ENCODE measurements at regions not wholly inside any gene's neighbourhood (a gene's known extent, or its start where the extent isn't known, plus 50 kb on each side); places are given as distances from the start of the nearest gene placed in this dataset.

DNA sequence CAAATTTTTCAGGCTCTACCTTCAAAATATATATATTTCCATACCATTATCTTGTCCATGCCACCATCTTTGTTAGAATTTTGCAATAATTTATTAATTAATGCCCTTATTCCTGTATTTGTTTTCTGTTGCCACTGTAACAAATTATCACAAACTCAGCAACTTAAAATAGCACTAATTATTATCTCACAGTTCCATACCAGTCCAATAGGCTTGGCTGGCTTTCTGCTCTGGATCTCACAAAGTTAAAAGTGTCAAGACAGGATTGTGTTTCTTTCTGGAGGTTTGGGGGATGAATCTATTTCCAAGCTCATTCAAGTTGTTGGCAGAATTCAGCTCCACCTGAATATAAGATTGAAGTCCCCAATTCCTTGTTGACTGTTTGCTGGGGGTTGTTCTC, 58.6 kb upstream of the SLC38A4 start:
- DNase-seq = no peak

- DNase-seq = peak; percentile 98
These were observed 60.8 kb upstream of the SLC38A4 start for GRCh38 chr12:46886541-46887041.

DNA sequence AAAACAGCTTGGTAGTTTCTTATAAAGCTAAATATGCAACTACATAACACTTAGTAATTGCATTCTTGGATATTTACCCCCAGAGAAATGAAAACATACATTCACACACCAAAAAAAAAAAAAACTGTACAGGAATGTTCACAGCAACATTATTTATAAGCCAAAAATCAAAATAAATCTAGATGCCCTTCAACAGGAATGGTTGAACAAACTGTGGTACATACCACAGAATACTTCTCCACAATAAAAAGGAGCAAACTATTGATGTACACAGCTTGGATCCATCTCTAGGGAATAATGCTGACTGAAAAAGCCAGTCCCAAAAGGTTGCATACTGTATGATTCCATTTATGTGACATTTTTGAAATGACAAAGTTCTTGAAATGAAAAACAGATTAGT, 62.1 kb upstream of the SLC38A4 start:
- peak; percentile 38 for DNase-seq

DNA sequence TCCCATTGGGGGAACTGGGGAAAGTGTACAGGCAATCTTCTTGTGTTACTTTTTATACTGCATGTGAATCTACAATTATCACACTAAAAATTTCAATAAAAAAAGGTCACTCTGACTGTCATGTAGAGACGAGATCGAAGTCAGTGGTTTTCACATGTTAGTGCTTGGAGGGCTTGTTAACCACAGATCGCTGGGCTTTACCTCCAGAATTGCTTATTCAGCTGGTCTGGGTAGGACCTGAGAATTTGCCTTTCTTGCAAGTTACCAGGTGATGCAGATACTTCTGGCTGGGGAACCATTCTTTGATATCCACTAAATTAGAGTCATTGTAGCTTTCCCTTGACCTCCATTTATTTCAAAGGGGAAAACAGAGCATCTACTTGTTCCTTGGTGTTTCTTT, 62.8 kb upstream of the SLC38A4 start:
- DNase-seq = no peak

GRCh38 chr12:46891306-46891705, 65.5 kb upstream of the SLC38A4 start:
- DNase-seq = peak; percentile 78

GRCh38 chr12:46892034-46892705, 66.4 kb upstream of the SLC38A4 start:
- no peak for DNase-seq

DNA sequence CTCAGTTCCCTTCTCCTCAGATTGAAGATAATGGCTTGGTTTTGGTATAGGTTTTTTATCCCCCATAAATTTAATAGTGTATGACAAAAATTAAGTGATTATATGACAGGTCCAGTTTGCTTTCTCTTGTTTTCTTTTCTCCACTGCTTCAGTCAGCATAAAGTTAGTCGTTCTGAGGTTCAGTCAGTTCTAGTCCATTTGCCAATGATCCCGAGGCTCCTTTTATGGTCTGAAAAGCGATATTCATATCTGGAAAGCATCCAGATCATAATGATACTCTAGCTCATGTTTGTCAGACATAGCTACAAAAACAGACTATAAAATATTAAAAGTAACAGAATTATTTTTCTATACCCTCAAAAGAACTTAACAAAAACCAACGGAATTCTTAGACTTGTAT, 67.1 kb upstream of the SLC38A4 start:
- DNase-seq = peak; percentile 19

DNA sequence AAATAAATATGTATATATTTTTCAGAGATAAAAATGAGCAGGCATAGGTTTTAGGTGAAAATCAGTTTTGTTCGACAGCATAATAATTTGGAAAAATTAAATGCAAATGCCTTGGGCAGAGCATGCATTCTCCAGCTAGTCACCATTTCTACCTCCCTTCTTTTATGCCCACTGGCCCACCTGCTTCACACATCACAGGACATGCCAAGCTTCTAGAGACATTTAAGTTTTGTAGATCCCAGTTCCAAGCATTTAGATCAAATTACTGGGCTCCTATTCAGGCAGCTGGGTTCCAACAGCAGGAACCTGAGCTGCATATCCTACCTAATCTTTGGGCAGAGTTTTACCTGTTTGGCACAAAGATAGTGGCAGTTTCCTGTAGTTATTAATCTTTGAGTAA, 67.6 kb upstream of the SLC38A4 start:
- DNase-seq = no peak

DNA sequence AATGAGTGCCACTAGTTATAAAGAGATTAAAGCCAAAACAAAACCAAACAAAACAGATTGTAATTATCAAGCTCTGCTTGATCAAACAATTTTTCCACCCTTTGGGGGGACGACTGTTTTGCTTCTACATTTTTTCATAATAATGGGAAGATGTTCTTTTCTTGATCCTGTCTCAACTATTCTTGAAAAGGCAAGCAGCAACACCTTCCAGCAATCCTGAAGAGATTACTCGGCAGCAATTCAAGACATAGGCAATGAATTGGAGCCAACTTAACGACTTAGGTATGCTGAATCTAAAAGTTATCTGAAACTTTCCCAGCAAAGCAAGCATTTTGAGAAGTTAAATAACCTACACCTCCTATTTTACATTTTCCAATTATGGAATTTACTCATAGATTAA, 69.9 kb upstream of the SLC38A4 start:
- no peak for DNase-seq

DNA sequence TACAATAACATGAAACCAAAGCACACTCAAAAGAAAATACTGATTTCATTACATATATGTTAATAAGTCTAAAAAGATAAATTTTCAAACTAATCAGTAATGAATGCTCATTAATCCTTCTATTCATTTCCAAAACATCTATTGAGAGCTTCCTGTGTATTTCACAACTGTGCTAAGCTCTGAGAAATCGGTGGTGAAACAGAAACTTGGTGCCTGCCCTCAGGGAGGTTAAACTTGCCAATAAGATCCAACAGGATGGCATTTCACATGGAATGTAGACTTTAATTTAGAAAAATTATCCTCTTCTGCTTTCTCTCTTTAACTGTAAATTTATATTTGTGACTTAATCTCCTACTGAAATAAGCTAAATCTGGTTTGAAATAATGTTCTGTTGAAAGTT, 70.9 kb upstream of the SLC38A4 start:
- no peak for DNase-seq

DNA sequence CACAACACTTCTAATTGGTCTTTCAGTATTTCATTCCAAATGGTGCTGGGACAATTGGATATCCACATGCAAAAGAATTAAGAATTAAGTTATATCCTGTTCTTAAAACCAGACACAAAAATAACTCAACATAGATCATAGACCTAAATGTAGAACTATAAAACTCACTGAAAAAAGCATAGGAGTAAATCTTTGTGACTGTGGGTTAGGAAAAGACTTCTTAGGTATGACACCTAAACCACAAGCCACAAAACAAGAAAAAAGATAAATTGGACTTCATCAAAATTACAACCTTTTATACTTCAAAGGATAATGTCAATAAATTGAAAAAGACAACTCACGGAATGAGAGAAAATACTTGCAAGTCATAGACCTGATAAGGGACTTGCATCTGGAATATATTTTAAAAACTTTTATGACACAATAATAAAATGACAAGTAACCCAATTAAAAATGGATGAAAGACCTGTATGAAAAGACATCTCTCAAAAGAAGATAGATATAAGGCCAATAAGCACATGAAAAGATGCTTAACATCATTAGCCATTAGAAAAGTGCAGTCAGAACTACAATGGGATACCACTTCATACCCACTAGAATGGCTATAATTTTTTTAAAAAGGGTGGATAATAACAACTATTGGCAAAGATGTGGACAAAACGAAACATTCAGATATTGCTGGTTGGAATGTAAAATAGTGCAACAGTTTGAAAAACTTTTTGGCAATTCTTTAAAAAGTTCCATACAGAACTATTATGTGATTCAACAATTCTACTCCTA, 72.5 kb upstream of the SLC38A4 start:
- no peak for DNase-seq

DNA sequence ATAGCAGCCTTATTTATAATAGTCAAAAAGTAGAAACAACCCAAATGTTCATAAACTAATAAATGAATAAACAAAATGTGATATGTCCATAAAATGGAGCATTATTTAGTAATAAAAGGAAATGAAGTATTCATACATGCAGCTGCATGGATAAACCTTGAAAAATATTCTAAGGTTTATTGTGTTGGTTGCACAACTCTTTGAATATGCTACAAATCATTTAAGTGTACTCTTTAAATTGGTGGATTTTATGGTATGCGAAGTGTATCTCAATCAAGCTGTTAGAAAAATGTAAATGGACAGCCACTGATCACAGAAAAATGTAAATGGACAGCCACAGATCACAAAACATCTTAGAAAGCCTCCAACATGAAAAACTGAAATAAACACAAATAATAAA, 73.2 kb upstream of the SLC38A4 start:
- DNase-seq = no peak

- no peak for DNase-seq
These were observed 75.1 kb upstream of the SLC38A4 start for GRCh38 chr12:46900734-46901463.

GRCh38 chr12:46901464-46902205, 75.8 kb upstream of the SLC38A4 start:
- no peak for DNase-seq

DNA sequence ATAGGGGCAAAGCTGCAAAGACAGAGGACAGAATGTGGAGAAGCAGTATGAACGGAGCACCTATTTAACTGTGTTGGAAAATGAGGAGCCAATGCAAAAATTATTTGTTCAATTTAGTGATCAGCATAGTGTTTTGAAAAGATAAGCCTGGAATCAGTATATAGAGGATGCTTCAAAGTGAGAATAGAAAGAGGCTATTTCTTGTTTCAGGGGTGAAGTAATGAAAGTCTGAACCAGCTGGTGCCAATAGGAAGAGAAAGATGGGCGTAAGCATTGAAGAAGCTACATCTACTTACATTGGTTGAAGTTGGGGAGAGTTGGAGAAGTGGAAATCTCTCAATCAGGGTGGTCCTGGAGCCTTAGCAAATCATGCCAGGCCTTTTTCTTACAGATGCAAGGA, 77.3 kb upstream of the SLC38A4 start:
- no peak for DNase-seq

- peak; percentile 79 for DNase-seq
These were observed 78.8 kb upstream of the SLC38A4 start for GRCh38 chr12:46904406-46905238.

GRCh38 chr12:46905239-46905627, 79.4 kb upstream of the SLC38A4 start:
- DNase-seq = peak; percentile 86

DNA sequence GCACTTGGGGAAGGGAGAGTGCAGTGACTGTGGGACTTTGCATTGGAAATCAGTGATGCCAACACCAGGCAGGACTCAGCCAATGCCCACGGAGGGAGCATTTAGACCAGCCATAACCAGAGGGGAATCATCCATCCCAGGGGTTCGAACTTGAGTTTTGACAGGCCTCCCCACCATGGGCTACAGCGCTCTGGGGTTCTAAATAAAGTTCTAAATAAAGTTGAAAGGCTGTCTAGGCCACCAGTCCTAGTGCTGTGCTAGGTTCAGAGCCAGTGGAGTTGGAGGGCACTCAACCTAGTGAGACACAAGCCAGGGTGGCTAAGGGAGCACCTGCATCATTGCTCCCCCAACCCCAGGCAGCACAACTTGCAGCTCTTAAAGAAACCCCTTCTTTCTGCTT, 82.0 kb upstream of the SLC38A4 start:
- no peak for DNase-seq

DNA sequence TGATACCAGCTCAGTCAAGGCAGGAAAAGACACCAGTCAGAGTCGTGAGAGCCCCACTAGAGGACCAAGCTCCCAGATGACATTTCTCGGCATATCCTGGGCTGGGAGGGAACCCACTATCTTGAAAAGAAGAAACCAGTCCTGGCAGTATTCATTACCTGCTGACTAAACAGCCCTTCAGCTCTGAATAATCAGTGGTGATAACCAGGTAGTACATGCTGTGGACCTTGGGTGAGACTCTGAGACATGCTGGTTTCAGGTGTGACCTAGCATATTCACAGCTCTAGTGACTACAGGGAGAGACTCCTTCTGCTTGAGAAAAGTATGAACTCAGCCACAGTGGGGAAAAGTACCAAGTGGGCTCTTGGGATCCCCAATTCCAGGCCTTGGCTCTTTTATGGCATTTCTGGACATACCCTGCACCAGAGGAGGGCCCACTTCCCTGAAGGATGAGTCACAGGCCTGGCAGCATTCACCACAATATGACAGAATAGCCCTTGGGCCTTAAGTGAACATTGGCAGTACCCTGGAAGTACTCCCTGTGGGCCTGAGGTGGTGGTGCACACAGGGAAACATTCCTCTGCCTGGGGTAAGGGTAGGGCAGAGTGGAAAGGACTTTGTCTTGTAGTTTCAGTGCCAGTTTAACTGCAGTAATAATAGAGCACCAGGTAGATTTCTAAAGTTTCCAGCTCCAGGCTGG, 82.6 kb upstream of the SLC38A4 start:
- DNase-seq = peak; percentile 80

DNA sequence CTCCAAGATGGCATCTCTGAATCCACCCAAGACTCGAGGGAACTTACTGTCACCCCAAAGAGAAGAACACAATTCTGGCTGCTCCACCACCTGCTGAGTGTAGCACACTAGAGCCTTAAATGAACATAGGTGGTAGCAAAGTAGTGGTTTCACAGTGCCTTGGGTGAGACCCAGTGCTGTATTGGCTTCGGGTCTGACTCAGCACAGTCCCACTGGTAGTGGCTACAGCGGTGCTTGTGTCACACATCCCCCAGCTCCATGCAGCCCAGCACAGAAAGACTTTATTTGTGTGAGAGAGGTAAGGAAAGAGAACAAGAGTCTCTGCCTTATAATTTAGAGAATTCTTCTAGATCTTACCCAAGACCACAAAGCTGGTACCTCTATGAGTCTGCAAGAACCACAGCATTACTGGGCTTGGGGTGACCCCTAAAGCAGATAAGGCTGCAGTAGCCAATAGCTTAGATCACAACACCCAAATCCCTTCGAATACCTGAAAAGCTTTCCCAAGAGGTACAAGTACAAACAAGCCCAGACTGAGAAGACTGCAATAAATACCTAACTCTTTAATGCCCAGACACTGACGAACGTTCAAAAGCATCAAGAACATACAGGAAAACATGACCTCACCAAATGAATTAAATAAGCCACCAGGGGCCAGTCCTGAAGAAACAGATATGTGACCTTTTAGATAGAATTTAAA, 83.3 kb upstream of the SLC38A4 start:
- DNase-seq = no peak

GRCh38 chr12:46910830-46911229, 85.0 kb upstream of the SLC38A4 start:
- no peak for DNase-seq

Data from fibroblast of skin of back (primary cell).